WTC11 (cell line): ENCODE measurements at regions not wholly inside any gene's neighbourhood (a gene's known extent, or its start where the extent isn't known, plus 50 kb on each side); places are given as distances from the start of the nearest gene placed in this dataset.

Experiments
- CBFB ChIP-seq: sonication (generic); formaldehyde crosslinking; IDR thresholded peaks from 2 replicates; pipeline ENCODE4 v1.8.1; 2022; ENCODE audit warnings: mild to moderate bottlenecking, low read depth, missing genetic modification reagents
- NR3C1 ChIP-seq: sonication (generic); formaldehyde crosslinking; conservative IDR thresholded peaks from 2 replicates; pipeline ENCODE4 v1.8.1; 2023; ENCODE audit warnings: low read depth, mild to moderate bottlenecking, missing genetic modification reagents
- SMAD3 ChIP-seq: sonication (generic); formaldehyde crosslinking; IDR thresholded peaks from 2 replicates; pipeline ENCODE4 v1.8.0; 2022; ENCODE audit warnings: missing genetic modification reagents, mild to moderate bottlenecking, borderline replicate concordance
- TCF7 ChIP-seq: sonication (generic); formaldehyde crosslinking; IDR thresholded peaks from 2 replicates; pipeline ENCODE4 v1.8.0; 2022; ENCODE audit warnings: mild to moderate bottlenecking, low read depth, missing genetic modification reagents, moderate library complexity
- ZNF423 ChIP-seq: fragments of 250-450 bp; sonication (Bioruptor Pico); IDR thresholded peaks from 2 replicates; pipeline ENCODE4 v2.1.2; 2022; ENCODE audit warnings: mild to moderate bottlenecking, moderate library complexity
- ZNF671 ChIP-seq: fragments of 250-450 bp; sonication (Bioruptor Pico); IDR thresholded peaks from 2 replicates; pipeline ENCODE4 v1.8.0; 2021; ENCODE audit warnings: mild to moderate bottlenecking
- TF ChIP-seq, protein P1 (sequence below): fragments of 200-600 bp; IDR thresholded peaks from 2 replicates; pipeline ENCODE4 v1.8.0; 2022; ENCODE audit warnings: antibody characterized with exemption
- TF ChIP-seq, protein P2 (sequence below): sonication (generic); formaldehyde crosslinking; IDR thresholded peaks from 2 replicates; pipeline ENCODE4 v1.8.1; 2022; ENCODE audit warnings: low read depth, missing genetic modification reagents, borderline replicate concordance
- TF ChIP-seq, protein P3 (sequence below): sonication (generic); formaldehyde crosslinking; IDR thresholded peaks from 2 replicates; pipeline ENCODE4 v1.8.0; 2022; ENCODE audit warnings: missing genetic modification reagents
- TF ChIP-seq, protein P4 (sequence below): sonication (generic); formaldehyde crosslinking; IDR thresholded peaks from 2 replicates; pipeline ENCODE4 v1.8.0; 2022; ENCODE audit warnings: mild to moderate bottlenecking, missing genetic modification reagents
- TF ChIP-seq, protein P5 (sequence below): sonication (generic); formaldehyde crosslinking; IDR thresholded peaks from 2 replicates; pipeline ENCODE4 v1.8.1; 2022; ENCODE audit warnings: low read depth, mild to moderate bottlenecking, moderate library complexity, missing genetic modification reagents, borderline replicate concordance
- TF ChIP-seq, protein P6 (sequence below): sonication (generic); formaldehyde crosslinking; IDR thresholded peaks from 2 replicates; pipeline ENCODE4 v1.8.1; 2022; ENCODE audit warnings: missing genetic modification reagents, borderline replicate concordance

DNA sequence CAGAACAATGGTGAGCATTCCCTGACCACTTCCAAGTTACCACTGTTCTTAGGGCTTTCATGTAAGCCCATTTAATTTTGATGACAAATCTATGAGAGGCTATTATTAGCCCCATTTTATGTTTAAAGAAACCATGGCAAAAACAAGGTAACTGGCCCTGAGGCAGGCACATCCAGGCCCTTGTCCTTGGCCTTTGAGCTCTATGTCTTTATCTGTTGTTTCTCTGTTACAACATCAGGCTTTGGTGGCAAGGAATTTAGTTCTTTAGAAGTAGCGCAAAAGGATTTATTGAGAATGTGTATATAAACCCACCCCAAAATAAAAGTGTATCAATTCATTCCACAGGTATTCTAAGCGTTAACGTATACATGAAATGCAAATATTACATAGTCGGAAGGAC, 257.1 kb downstream of the HNMT start:
- TF ChIP-seq, protein P1, sequence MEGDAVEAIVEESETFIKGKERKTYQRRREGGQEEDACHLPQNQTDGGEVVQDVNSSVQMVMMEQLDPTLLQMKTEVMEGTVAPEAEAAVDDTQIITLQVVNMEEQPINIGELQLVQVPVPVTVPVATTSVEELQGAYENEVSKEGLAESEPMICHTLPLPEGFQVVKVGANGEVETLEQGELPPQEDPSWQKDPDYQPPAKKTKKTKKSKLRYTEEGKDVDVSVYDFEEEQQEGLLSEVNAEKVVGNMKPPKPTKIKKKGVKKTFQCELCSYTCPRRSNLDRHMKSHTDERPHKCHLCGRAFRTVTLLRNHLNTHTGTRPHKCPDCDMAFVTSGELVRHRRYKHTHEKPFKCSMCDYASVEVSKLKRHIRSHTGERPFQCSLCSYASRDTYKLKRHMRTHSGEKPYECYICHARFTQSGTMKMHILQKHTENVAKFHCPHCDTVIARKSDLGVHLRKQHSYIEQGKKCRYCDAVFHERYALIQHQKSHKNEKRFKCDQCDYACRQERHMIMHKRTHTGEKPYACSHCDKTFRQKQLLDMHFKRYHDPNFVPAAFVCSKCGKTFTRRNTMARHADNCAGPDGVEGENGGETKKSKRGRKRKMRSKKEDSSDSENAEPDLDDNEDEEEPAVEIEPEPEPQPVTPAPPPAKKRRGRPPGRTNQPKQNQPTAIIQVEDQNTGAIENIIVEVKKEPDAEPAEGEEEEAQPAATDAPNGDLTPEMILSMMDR = no peak
- TF ChIP-seq NR3C1 (CRISPR knock-in tag) (no peak), SMAD3 (CRISPR knock-in tag) (no peak), ZNF671 (CRISPR knock-in tag) (no peak), ZNF423 (CRISPR knock-in tag) (no peak), CBFB (CRISPR knock-in tag) (no peak), TCF7 (CRISPR knock-in tag) (no peak)
- TF ChIP-seq, protein P2, sequence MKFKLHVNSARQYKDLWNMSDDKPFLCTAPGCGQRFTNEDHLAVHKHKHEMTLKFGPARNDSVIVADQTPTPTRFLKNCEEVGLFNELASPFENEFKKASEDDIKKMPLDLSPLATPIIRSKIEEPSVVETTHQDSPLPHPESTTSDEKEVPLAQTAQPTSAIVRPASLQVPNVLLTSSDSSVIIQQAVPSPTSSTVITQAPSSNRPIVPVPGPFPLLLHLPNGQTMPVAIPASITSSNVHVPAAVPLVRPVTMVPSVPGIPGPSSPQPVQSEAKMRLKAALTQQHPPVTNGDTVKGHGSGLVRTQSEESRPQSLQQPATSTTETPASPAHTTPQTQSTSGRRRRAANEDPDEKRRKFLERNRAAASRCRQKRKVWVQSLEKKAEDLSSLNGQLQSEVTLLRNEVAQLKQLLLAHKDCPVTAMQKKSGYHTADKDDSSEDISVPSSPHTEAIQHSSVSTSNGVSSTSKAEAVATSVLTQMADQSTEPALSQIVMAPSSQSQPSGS (CRISPR knock-in tag) = no peak
- TF ChIP-seq, protein P3, sequence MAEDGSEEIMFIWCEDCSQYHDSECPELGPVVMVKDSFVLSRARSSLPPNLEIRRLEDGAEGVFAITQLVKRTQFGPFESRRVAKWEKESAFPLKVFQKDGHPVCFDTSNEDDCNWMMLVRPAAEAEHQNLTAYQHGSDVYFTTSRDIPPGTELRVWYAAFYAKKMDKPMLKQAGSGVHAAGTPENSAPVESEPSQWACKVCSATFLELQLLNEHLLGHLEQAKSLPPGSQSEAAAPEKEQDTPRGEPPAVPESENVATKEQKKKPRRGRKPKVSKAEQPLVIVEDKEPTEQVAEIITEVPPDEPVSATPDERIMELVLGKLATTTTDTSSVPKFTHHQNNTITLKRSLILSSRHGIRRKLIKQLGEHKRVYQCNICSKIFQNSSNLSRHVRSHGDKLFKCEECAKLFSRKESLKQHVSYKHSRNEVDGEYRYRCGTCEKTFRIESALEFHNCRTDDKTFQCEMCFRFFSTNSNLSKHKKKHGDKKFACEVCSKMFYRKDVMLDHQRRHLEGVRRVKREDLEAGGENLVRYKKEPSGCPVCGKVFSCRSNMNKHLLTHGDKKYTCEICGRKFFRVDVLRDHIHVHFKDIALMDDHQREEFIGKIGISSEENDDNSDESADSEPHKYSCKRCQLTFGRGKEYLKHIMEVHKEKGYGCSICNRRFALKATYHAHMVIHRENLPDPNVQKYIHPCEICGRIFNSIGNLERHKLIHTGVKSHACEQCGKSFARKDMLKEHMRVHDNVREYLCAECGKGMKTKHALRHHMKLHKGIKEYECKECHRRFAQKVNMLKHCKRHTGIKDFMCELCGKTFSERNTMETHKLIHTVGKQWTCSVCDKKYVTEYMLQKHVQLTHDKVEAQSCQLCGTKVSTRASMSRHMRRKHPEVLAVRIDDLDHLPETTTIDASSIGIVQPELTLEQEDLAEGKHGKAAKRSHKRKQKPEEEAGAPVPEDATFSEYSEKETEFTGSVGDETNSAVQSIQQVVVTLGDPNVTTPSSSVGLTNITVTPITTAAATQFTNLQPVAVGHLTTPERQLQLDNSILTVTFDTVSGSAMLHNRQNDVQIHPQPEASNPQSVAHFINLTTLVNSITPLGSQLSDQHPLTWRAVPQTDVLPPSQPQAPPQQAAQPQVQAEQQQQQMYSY (CRISPR knock-in tag) = no peak
- TF ChIP-seq, protein P4, sequence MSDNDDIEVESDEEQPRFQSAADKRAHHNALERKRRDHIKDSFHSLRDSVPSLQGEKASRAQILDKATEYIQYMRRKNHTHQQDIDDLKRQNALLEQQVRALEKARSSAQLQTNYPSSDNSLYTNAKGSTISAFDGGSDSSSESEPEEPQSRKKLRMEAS = no peak
- TF ChIP-seq, protein P5, sequence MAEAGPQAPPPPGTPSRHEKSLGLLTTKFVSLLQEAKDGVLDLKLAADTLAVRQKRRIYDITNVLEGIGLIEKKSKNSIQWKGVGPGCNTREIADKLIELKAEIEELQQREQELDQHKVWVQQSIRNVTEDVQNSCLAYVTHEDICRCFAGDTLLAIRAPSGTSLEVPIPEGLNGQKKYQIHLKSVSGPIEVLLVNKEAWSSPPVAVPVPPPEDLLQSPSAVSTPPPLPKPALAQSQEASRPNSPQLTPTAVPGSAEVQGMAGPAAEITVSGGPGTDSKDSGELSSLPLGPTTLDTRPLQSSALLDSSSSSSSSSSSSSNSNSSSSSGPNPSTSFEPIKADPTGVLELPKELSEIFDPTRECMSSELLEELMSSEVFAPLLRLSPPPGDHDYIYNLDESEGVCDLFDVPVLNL (CRISPR knock-in tag) = no peak
- TF ChIP-seq, protein P6, sequence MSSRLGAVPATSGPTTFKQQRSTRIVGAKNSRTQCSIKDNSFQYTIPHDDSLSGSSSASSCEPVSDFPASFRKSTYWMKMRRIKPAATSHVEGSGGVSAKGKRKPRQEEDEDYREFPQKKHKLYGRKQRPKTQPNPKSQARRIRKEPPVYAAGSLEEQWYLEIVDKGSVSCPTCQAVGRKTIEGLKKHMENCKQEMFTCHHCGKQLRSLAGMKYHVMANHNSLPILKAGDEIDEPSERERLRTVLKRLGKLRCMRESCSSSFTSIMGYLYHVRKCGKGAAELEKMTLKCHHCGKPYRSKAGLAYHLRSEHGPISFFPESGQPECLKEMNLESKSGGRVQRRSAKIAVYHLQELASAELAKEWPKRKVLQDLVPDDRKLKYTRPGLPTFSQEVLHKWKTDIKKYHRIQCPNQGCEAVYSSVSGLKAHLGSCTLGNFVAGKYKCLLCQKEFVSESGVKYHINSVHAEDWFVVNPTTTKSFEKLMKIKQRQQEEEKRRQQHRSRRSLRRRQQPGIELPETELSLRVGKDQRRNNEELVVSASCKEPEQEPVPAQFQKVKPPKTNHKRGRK (CRISPR knock-in tag) = no peak
